ENCODE measurements at regions not wholly inside any gene's neighbourhood (a gene's known extent, or its start where the extent isn't known, plus 50 kb on each side); places are given as distances from the start of the nearest gene placed in this dataset.

DNA sequence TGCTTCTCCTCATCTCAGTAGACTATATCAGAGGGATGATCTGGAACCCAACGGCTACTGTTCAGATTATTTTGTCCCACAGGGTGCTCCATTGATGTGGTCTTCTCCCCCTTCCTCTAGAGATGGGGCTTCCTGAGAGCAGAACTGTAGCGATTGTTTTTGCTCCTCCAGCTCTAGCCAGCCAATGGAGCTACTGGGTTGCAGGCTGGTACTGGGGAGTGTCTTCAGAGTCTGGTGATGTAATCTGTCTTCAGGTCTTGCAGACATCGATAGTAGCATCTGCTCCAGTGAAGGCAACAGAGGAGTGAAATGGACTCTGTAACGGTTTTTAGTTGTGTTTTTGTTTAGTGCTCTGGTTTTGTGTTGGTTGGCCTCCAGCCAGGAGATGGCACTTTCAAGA, 621.9 kb downstream of the RNF144A start:
- TF ChIP-seq, protein P1, sequence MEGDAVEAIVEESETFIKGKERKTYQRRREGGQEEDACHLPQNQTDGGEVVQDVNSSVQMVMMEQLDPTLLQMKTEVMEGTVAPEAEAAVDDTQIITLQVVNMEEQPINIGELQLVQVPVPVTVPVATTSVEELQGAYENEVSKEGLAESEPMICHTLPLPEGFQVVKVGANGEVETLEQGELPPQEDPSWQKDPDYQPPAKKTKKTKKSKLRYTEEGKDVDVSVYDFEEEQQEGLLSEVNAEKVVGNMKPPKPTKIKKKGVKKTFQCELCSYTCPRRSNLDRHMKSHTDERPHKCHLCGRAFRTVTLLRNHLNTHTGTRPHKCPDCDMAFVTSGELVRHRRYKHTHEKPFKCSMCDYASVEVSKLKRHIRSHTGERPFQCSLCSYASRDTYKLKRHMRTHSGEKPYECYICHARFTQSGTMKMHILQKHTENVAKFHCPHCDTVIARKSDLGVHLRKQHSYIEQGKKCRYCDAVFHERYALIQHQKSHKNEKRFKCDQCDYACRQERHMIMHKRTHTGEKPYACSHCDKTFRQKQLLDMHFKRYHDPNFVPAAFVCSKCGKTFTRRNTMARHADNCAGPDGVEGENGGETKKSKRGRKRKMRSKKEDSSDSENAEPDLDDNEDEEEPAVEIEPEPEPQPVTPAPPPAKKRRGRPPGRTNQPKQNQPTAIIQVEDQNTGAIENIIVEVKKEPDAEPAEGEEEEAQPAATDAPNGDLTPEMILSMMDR (IDR thresholded peaks at IDR 0.05) = no peak
- TF ChIP-seq POLR2A (IDR thresholded peaks at IDR 0.05) = no peak
